H1 (cell line): ENCODE measurements at regions not wholly inside any gene's neighbourhood (a gene's known extent, or its start where the extent isn't known, plus 50 kb on each side); places are given as distances from the start of the nearest gene placed in this dataset.

Experiments used
- CTCF ChIA-PET: fragments of 300-600 bp; sonication (Branson Sonifier 250); formaldehyde crosslinking; loops from one replicate; lab custom pipeline; 2021; ENCODE audit not compliant: partially characterized antibody; lab: Charles Lee
- POLR2A ChIA-PET: fragments of 300-600 bp; sonication (Branson Sonifier 250); formaldehyde crosslinking; loops from one replicate; lab custom pipeline; 2021; ENCODE audit warnings: inconsistent platforms; ENCODE audit not compliant: partially characterized antibody; lab: Charles Lee
- DNase-seq, 2 experiments: peaks; one replicate each; pipeline versions ENCODE4 v3.0.0 to v3.0.0-alpha.2; 2010 to 2022; ENCODE audit warnings: low spot score in 2 of 2, low read depth in 1 of 2, mixed read lengths in 1 of 2
- FAIRE-seq: peaks from 2 replicates; lab custom pipeline; 2011; peaks lifted over from hg19 to GRCh38; lab: Jason Lieb, UNC
- H2AFZ ChIP-seq: 2 replicates; pipeline ENCODE4 v1.8.1; 2012; ENCODE audit warnings: low read length, inconsistent platforms
- H2AK5ac ChIP-seq: 2 replicates; pipeline ENCODE4 v1.6.1; 2013; ENCODE audit warnings: low read depth, low read length
- H2BK120ac ChIP-seq: replicated peaks from 2 replicates; pipeline ENCODE3; 2013; ENCODE audit warnings: low read depth, low read length, inconsistent platforms
- H2BK12ac ChIP-seq: 2 replicates; pipeline ENCODE4 v1.6.1; 2013; ENCODE audit warnings: low read depth, low read length
- H2BK15ac ChIP-seq: 2 replicates; pipeline ENCODE4 v1.6.1; 2013; ENCODE audit warnings: low read length
- H2BK20ac ChIP-seq: 2 replicates; pipeline ENCODE4 v1.6.1; 2013; ENCODE audit warnings: low read length
- H2BK5ac ChIP-seq: 2 replicates; pipeline ENCODE4 v1.6.1; 2013; ENCODE audit warnings: low read depth, low read length
- H3K14ac ChIP-seq: 2 replicates; pipeline ENCODE4 v1.6.1; 2013; ENCODE audit warnings: inconsistent platforms; ENCODE audit not compliant: insufficient read length
- H3K18ac ChIP-seq: 2 replicates; pipeline ENCODE4 v1.6.1; 2013; ENCODE audit warnings: low read length; ENCODE audit errors: extremely low read depth
- H3K23ac ChIP-seq: 2 replicates; pipeline ENCODE4 v1.6.1; 2013; ENCODE audit warnings: inconsistent platforms; ENCODE audit not compliant: insufficient read length
- H3K23me2 ChIP-seq: 2 replicates; pipeline ENCODE4 v1.6.1; 2013; ENCODE audit warnings: low read depth, low read length
- H3K27ac ChIP-seq: 2 replicates; pipeline ENCODE4 v1.6.1; 2011; ENCODE audit warnings: low read depth, low read length, inconsistent platforms
- H3K27me3 ChIP-seq, 4 experiments: replicated peaks in 1 of 4; 1 replicate in 1 of 4; 2 replicates in 3 of 4; pipeline versions ENCODE4 v1.6.1 to v1.8.1; 2011 to 2013; ENCODE audit warnings: low read length in 3 of 4, mild to moderate bottlenecking in 3 of 4, inconsistent platforms in 2 of 4, mixed read lengths in 2 of 4, moderate library complexity in 1 of 4; ENCODE audit not compliant: control insufficient read depth in 3 of 4, insufficient read depth in 3 of 4; ENCODE audit errors: extremely low read depth in 1 of 4
- H3K36me3 ChIP-seq, 4 experiments: 2 replicates each; pipeline versions ENCODE4 v1.6.1 to v1.8.1; 2011 to 2013; ENCODE audit warnings: mild to moderate bottlenecking in 4 of 4, low read length in 3 of 4, moderate library complexity in 2 of 4, control low read depth in 1 of 4, inconsistent platforms in 1 of 4; ENCODE audit not compliant: insufficient read depth in 4 of 4, control insufficient read depth in 2 of 4
- H3K4ac ChIP-seq: replicated peaks from 2 replicates; pipeline ENCODE3; 2013; ENCODE audit warnings: low read length, low read depth, mixed read lengths, inconsistent platforms; ENCODE audit not compliant: insufficient read length
- H3K4me1 ChIP-seq, 4 experiments: replicated peaks in 1 of 4; 1 replicate in 1 of 4; 2 replicates in 3 of 4; pipeline versions ENCODE4 v1.6.1 to v1.8.1; 2011 to 2013; ENCODE audit warnings: low read length in 3 of 4, inconsistent platforms in 2 of 4, mixed read lengths in 1 of 4; ENCODE audit not compliant: insufficient read depth in 4 of 4, control insufficient read depth in 3 of 4
- H3K4me2 ChIP-seq, 2 experiments: 2 replicates each; pipeline versions ENCODE4 v1.6.1 to v1.8.1; 2011 to 2013; ENCODE audit warnings: low read depth in 2 of 2, low read length in 2 of 2, control low read depth in 1 of 2, inconsistent platforms in 1 of 2, mild to moderate bottlenecking in 1 of 2; ENCODE audit not compliant: insufficient read depth in 1 of 2
- H3K4me3 ChIP-seq, 4 experiments: fragments of 200-600, 300-600 bp in 1 of 4; sonication (generic), shearing (Covaris generic), sonication (Bioruptor Twin) in 1 of 4; 2 replicates each; pipeline versions ENCODE4 v1.5.1 to v1.8.1; 2011 to 2016; ENCODE audit warnings: low read length in 4 of 4, low read depth in 3 of 4, control low read depth in 2 of 4, inconsistent platforms in 2 of 4, mild to moderate bottlenecking in 2 of 4, mixed read lengths in 1 of 4, moderate library complexity in 1 of 4; ENCODE audit not compliant: insufficient read depth in 2 of 4; ENCODE audit errors: extremely low read depth in 1 of 4
- H3K56ac ChIP-seq: replicated peaks from 2 replicates; pipeline ENCODE3; 2013; ENCODE audit warnings: low read depth, mild to moderate bottlenecking, mixed read lengths, low read length, inconsistent platforms; ENCODE audit not compliant: insufficient read length
- H3K79me1 ChIP-seq: 2 replicates; pipeline ENCODE4 v1.6.1; 2013; ENCODE audit warnings: low read depth, low read length, control low read depth
- H3K79me2 ChIP-seq, 2 experiments: 2 replicates each; pipeline versions ENCODE4 v1.6.1 to v1.8.1; 2012 to 2013; ENCODE audit warnings: low read length in 2 of 2, mild to moderate bottlenecking in 2 of 2, inconsistent platforms in 1 of 2; ENCODE audit not compliant: insufficient read depth in 2 of 2, control insufficient read depth in 1 of 2
- H3K9ac ChIP-seq, 4 experiments: replicated peaks in 1 of 4; 1 replicate in 1 of 4; 2 replicates in 3 of 4; pipeline versions ENCODE4 v1.6.1 to v1.8.1; 2011 to 2013; ENCODE audit warnings: low read depth in 3 of 4, low read length in 3 of 4, control low read depth in 2 of 4, mild to moderate bottlenecking in 2 of 4, moderate library complexity in 2 of 4, inconsistent platforms in 1 of 4; ENCODE audit errors: extremely low read depth in 1 of 4
- H3K9me3 ChIP-seq, 2 experiments: 2 replicates each; pipeline versions ENCODE4 v1.6.1 to v1.8.1; 2012 to 2013; ENCODE audit warnings: mild to moderate bottlenecking in 2 of 2, moderate library complexity in 2 of 2, control low read depth in 1 of 2, inconsistent platforms in 1 of 2, low read depth in 1 of 2, low read length in 1 of 2, mixed read lengths in 1 of 2; ENCODE audit not compliant: insufficient read depth in 2 of 2
- H4K20me1 ChIP-seq, 2 experiments: replicated peaks in 1 of 2; 2 replicates each; pipeline versions ENCODE3 to v1.8.1; 2011 to 2013; ENCODE audit warnings: inconsistent platforms in 2 of 2, low read length in 2 of 2, mild to moderate bottlenecking in 1 of 2; ENCODE audit not compliant: insufficient read depth in 2 of 2, control insufficient read depth in 1 of 2
- H4K5ac ChIP-seq: 2 replicates; pipeline ENCODE4 v1.6.1; 2013; ENCODE audit warnings: low read length, low read depth, mixed read lengths, inconsistent platforms; ENCODE audit not compliant: insufficient read length
- H4K8ac ChIP-seq: 2 replicates; pipeline ENCODE4 v1.8.0; 2013; ENCODE audit warnings: mild to moderate bottlenecking, moderate library complexity, low read length, inconsistent platforms; ENCODE audit not compliant: insufficient read depth; ENCODE audit errors: extremely low read depth
- H4K91ac ChIP-seq: replicated peaks from 2 replicates; pipeline ENCODE3; 2013; ENCODE audit warnings: low read length, mixed read lengths, inconsistent platforms; ENCODE audit not compliant: insufficient read length
- CHD2 ChIP-seq: IDR thresholded peaks from 2 replicates; pipeline ENCODE4 v1.6.1; 2012; ENCODE audit warnings: low read length, improper control_type of control experiment
- MAX ChIP-seq: IDR thresholded peaks from 2 replicates; pipeline ENCODE4 v1.6.1; 2012; ENCODE audit warnings: inconsistent platforms
- POLR2A ChIP-seq, 2 experiments: IDR thresholded peaks; 1 replicate in 1 of 2; 2 replicates in 1 of 2; pipeline ENCODE4 v1.6.1; 2011; ENCODE audit warnings: low read depth in 2 of 2, low read length in 2 of 2, mild to moderate bottlenecking in 2 of 2; ENCODE audit errors: control extremely low read depth in 1 of 2
- RAD21 ChIP-seq, 2 experiments: IDR thresholded peaks in 1 of 2; conservative IDR thresholded peaks in 1 of 2; 2 replicates each; pipeline ENCODE4 v1.6.1; 2011; ENCODE audit warnings: low read depth in 2 of 2, low read length in 2 of 2, improper control_type of control experiment in 1 of 2, inconsistent platforms in 1 of 2, mild to moderate bottlenecking in 1 of 2, moderate library complexity in 1 of 2
- RFX5 ChIP-seq: IDR thresholded peaks from 2 replicates; pipeline ENCODE4 v1.6.1; 2011; ENCODE audit warnings: low read depth, low read length, improper control_type of control experiment, borderline replicate concordance
- RNF2 ChIP-seq: fragments of 200-900, 300-1000 bp; sonication (generic); IDR thresholded peaks from 2 replicates; pipeline ENCODE4 v1.7.1; 2016; ENCODE audit warnings: borderline replicate concordance, low read depth, mild to moderate bottlenecking, antibody characterized with exemption, low read length; ENCODE audit not compliant: poor library complexity, severe bottlenecking; ENCODE audit errors: missing control alignments
- SIX5 ChIP-seq: IDR thresholded peaks from 2 replicates; pipeline ENCODE4 v1.6.1; 2011; ENCODE audit warnings: mild to moderate bottlenecking, low read depth, low read length
- WGBS, 2 experiments: shearing (Covaris generic) in 1 of 2; methylation state at CpG; one replicate each; pipeline versions ENCODE4 v1.1.6 to v1.1.7; 2013 to 2015; ENCODE audit warnings: low lambda C conversion rate in 2 of 2, mixed read lengths in 2 of 2, inconsistent platforms in 1 of 2, low coverage in 1 of 2, missing lambda C conversion rate in 1 of 2; ENCODE audit not compliant: insufficient replicate concordance in 2 of 2, insufficient coverage in 1 of 2, insufficient read length in 1 of 2; ENCODE audit errors: extremely low coverage in 1 of 2, missing lambda C conversion rate in 1 of 2; 5-methylcytosine and 5-hydroxymethylcytosine counted together

DNA sequence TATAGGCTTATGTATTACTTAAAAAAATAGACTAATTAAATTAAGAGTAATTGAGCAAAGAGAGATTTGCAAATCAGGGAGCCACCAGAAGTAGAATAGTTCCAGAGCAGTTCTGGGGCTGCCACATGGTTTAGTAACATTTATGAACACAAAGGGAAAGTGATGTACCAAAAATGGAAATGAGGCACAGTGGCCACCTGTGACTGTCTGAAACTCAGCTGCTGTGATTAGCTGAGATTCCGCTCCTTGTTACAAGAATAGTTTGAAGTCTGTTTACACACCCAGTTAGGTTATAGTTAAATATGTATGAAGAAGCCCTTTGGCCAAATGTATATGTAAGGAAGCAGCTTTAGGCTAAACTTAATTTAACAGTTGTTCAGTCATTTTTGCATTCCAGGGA lies 901.5 kb upstream of the CHORDC1 start:
- Histone ChIP-seq H2BK5ac (no peak overlapping the region), H3K36me3 (no peaks in the 10 kb centered on the region), H4K20me1 (no peaks in the 10 kb centered on the region), H3K23me2 (no peaks in the 10 kb centered on the region), H3K79me2 (no peaks in the 10 kb centered on the region), H2AK5ac (no peak overlapping the region), H3K14ac (no peak overlapping the region), H3K4me3 (no peak overlapping the region), H2AFZ (no peak overlapping the region), H3K79me1 (no peaks in the 10 kb centered on the region), H4K8ac (no peak overlapping the region), H3K9ac (no peak overlapping the region), H3K4me1 (no peaks in the 10 kb centered on the region), H3K56ac (no peak overlapping the region), H2BK12ac (no peak overlapping the region), H2BK20ac (no peak overlapping the region), H3K23ac (no peak overlapping the region), H3K18ac (no peak overlapping the region), H3K4me2 (no peak overlapping the region), H2BK120ac (no peak overlapping the region), H3K9me3 (no peaks in the 10 kb centered on the region), H3K4ac (no peak overlapping the region), H4K91ac (no peak overlapping the region), H3K27me3 (no peaks in the 10 kb centered on the region), H4K5ac (no peak overlapping the region), H2BK15ac (no peak overlapping the region), H3K27ac (no peak overlapping the region)
- WGBS, 2 experiments: 100% methylated on average over 1 of the region's 1 CpG; no CpG with 5 or more reads in 1 of the 2 experiments
- ChIA-PET CTCF (no interaction called here), POLR2A (no interaction called here)
- no peak for FAIRE-seq
- DNase-seq: no peak
- TF ChIP-seq SIX5 (no peak), RNF2 (no peak), RFX5 (no peak), MAX (no peak), POLR2A (IDR thresholded peaks at IDR 0.05; ENCODE audit: control extremely low read depth in 1 of 2, low read depth in 2 of 2, low read length in 2 of 2) (no peak), CHD2 (no peak), RAD21 (IDR thresholded peaks at IDR 0.05 in 1 of 2, conservative IDR thresholded peaks at IDR 0.05 in 1 of 2; ENCODE audit: low read depth in 2 of 2, low read length in 2 of 2) (no peak)
